GM18861 (cell line): ENCODE measurements at regions not wholly inside any gene's neighbourhood (a gene's known extent, or its start where the extent isn't known, plus 50 kb on each side); places are given as distances from the start of the nearest gene placed in this dataset.

ENCODE experiments used
- ATAC-seq: cut with Tn5 transposase; IDR thresholded peaks from one replicate; pipeline ENCODE4 v1.9.1; 2021; ENCODE audit not compliant: unreplicated experiment

- no peak for ATAC-seq
Measured at GRCh38 chr15:39320886-39321285, 260.0 kb upstream of the THBS1 start.

GRCh38 chr15:39321977-39322376 lies 258.9 kb upstream of the THBS1 start:
- ATAC-seq: no peak

GRCh38 chr15:39323157-39323556 lies 257.7 kb upstream of the THBS1 start:
- ATAC-seq: no peak

- ATAC-seq: no peak
Measured at GRCh38 chr15:39323706-39324105, 257.2 kb upstream of the THBS1 start.

GRCh38 chr15:39326306-39326975 lies 254.4 kb upstream of the THBS1 start:
- no peak for ATAC-seq

- no peak for ATAC-seq
Measured at GRCh38 chr15:39327005-39327730, 253.7 kb upstream of the THBS1 start.

- no peak for ATAC-seq
Measured at GRCh38 chr15:39330061-39330460, 250.8 kb upstream of the THBS1 start.

- no peak for ATAC-seq
Measured at GRCh38 chr15:39331584-39331983, 249.3 kb upstream of the THBS1 start.

GRCh38 chr15:39332846-39333245 lies 248.0 kb upstream of the THBS1 start:
- no peak for ATAC-seq

- ATAC-seq: no peak
Measured at GRCh38 chr15:39333393-39333792, 247.5 kb upstream of the THBS1 start.

- no peak for ATAC-seq
Measured at GRCh38 chr15:39333896-39334295, 247.0 kb upstream of the THBS1 start.

GRCh38 chr15:39336926-39337325 lies 244.0 kb upstream of the THBS1 start:
- ATAC-seq: no peak

GRCh38 chr15:39338251-39338650 lies 242.6 kb upstream of the THBS1 start:
- ATAC-seq: no peak

GRCh38 chr15:39340903-39341645 lies 239.8 kb upstream of the THBS1 start:
- no peak for ATAC-seq

- no peak for ATAC-seq
Measured at GRCh38 chr15:39344662-39345141, 236.2 kb upstream of the THBS1 start.

- no peak for ATAC-seq
Measured at GRCh38 chr15:39345176-39345575, 235.7 kb upstream of the THBS1 start.

GRCh38 chr15:39347453-39347852 lies 233.4 kb upstream of the THBS1 start:
- ATAC-seq: no peak

- no peak for ATAC-seq
Measured at GRCh38 chr15:39350785-39351184, 230.1 kb upstream of the THBS1 start.

GRCh38 chr15:39354189-39354588 lies 226.7 kb upstream of the THBS1 start:
- ATAC-seq: no peak

GRCh38 chr15:39357480-39358268 lies 223.2 kb upstream of the THBS1 start:
- ATAC-seq: no peak

- no peak for ATAC-seq
Measured at GRCh38 chr15:39358441-39359041, 222.3 kb upstream of the THBS1 start.
